Hypothalamus (tissue), 51 donors: ENCODE measurements at regions not wholly inside any gene's neighbourhood (a gene's known extent, or its start where the extent isn't known, plus 50 kb on each side); places are given as distances from the start of the nearest gene placed in this dataset.

Experiments used
- DNase-seq, 51 donors: peaks; one replicate each; lab custom pipeline; 2025; lab: John Stamatoyannopoulos, UW

DNA sequence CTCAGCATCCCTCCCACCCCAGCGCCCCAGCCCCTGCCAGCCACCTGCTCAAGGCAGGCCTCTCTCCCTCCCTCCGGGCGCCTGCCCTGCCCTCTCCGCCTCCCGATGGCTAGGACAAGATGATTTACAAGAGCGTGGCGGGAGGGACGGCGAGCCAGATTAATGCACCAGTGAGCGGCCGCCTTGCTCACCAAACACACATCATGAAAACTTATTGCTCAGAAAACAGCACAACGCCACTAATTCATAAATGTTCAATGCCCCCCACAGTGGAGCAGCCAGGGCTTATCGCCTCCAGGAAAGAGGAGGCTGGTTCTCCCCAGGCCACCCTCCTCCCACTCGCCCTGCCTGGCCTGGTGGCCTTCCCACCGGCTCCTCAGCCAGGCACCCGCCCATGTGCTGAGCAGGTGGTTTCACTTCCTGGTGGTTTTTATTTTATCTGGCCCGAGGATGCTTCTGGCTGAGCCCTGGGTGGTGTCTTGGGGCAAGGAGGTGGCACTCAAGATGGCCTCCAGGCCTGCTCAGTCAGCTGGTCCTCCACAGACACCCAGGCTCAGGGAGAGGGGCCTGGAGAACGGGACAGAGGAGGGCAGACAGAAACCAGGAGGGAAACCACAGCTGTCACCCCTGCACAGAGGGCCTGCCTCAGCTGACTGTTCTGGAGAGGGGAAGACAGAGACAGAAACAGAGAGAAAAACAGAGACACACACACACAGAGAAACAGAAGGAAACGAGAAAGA, 284.9 kb downstream of the UACA start:
- DNase-seq: peak in 17 of 51 donors; percentile 6 to 35 (median 17)

DNA sequence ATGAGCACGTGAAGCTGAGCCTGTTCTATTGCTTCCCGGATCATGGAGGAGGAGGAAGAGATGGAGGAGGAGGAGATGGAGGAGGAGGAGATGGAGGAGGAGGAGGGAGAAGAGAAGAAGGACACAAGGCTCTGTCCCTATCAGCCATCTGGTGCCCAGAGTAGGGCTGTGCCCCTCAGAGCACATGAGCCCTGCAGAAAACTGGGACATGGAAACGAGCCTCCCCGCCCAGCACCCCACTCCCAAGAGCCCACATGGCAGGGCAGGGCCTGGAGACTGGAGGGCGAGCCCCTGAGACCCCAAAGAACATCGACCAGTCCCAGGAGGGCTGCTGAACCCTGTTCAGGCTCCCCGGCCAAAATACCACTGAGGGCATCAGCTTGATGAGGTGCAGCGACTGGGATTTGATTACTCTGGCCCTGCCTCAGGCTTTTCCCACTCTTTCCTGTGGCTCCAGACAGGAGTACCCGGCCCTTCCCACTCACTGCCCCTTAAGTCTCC, 285.6 kb downstream of the UACA start:
- no peak for DNase-seq

DNA sequence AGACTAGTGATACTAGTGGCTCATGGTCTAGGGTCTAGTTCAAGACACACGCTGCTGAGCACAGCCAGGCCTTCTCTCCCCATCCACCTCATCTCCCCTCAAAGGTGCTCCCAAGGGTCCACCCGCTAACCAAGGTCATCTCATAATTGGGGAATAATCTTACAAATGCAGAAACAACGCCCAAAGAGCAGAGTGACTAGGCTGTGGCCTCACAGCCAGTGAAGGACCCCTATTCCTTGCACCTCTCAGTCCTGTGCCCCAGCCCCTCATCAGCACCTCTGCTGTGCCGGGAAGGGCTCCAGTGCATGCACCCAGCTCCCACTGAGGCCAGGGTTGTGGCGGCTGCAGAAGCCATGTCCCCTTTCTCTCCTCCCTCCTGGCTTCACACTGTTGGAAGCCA, 286.9 kb downstream of the UACA start:
- no peak for DNase-seq

DNA sequence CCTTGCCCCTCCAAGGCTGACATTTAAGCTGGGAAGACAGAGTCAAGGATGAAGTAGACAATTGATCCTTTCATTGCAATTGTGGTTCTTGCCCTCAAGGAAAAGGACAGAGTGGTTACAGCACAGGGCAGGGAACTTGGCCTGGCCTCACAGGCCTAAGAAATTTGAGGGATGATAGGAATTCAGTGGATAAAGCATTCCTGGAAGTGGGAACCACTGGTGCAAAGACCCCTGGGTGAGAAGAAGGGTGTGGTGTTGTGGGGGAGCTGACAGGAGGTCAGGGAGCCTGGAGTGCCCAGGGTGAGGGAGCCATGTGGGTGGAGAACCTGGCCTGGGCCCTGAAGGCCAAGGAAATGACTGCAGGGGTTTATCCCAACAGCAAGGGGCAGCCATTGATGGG, 287.4 kb downstream of the UACA start:
- DNase-seq: no peak

DNA sequence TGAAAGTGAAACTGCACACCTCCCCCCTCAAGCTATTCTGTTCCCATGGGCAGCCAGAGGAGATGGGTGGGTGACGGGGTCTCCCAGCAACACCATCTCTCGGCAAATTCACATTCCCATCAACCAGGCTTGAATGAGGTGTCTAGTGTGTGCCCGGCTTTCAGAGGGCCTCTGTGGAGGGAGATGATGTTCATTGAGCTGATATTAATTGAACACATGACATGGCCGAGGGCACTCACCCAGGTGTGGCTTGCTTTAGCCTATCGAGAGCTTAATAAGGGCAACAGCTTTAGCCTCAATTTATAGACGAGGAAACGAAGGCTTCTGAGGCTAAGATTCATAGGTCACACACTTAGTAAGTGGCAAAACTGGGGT, 288.0 kb downstream of the UACA start:
- no peak for DNase-seq

DNA sequence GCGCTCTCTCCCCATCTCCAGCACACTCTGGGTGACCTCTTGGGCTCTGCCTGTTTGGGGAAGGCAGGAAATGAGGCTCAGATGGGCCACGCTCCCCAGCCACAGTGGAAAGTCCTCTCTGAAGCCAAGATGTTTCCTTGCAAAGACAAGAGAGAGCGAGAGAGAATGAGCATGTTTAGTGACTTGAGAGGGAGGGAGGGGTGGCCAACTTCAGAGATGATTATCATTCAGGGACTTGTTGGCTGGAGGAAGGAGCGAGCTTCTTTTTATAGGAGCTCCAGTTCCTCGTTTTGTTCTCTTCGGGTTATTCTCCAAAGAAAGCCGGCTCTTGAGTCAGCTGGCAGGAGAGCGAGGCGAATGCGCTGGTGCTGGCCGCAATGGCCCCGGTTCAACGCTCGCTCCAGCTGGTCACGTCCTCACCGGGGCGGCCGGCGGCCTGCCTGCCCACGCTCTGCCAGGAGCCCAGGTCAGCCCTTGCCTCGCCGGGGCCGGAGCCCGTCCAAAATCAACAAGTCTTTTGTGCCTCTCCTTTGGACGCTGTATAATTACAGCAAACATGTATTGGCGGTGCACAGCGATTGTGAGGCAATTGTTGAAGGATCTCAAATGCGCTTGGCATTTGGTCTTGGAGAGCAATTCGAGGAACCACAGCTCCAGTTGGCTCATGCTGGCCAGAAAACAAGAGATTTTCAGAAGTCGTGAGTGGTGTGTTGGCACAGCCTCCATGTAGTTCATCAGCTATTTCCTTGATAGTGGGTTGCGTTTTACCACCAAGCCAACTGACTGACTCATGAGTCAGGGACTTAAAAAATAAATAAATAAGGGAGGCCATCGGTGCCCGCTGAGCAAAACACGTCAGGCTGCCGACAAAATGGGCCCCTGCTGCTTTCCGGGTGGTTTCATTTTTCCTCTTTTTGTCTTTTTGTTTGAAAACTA, 288.6 kb downstream of the UACA start:
- DNase-seq: peak in 19 of 51 donors; percentile 6 to 75 (median 45)

DNA sequence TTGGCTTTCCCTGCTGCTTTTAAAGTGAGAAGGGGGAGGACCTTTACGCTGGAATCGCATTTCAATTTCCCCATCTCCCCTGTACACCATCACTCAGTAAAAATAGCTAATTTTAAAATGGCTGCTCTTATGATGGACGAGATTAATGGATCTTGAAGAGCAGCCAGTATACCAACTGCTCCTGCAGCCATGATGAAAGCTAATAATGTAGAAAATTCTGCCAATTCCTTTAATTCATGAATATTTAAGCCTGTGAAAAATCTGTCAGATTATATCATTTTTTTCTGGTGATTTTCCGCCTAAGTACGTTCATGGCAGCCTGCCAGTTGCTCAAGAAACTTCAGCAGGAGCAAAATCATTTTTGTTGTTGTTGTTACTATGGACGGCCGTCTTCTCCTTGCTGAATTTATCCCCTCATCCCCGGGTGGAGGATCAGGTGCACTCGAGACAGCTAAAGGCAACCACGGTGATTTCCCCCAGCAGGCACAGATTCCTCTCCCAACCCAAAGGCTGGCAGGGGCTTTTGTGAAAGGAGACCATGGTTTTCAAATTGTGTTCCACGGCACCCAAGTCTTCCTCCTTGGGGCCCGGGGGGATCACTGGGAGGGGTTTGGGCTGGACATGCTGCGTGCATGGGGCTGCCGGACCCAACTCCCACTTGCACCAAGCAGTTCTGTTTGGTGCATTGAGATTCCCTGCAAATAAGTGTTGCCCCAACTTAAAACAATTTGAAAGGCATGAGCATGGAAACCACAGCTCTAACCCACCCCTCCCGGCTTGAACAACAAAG, 289.6 kb downstream of the UACA start:
- no peak for DNase-seq

DNA sequence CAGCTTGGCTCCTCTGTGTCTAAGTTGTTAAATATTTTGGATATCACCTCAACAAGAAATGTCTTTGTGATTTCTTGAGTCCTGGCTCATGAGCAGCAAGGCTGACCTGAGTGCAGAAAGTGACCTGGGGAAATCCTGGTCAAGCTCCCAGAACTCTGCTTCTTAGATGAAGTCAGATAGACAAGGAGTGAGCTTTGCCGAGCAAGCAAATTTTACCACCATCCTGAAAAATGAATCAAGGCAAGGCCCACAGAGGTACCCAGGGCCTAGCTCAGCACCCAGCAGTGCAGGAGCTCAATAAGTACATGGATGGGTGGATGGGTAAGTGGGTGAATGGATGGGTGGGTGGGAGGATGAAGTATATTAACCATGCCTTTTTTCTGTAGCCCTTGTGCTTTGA, 291.8 kb downstream of the UACA start:
- DNase-seq: no peak

DNA sequence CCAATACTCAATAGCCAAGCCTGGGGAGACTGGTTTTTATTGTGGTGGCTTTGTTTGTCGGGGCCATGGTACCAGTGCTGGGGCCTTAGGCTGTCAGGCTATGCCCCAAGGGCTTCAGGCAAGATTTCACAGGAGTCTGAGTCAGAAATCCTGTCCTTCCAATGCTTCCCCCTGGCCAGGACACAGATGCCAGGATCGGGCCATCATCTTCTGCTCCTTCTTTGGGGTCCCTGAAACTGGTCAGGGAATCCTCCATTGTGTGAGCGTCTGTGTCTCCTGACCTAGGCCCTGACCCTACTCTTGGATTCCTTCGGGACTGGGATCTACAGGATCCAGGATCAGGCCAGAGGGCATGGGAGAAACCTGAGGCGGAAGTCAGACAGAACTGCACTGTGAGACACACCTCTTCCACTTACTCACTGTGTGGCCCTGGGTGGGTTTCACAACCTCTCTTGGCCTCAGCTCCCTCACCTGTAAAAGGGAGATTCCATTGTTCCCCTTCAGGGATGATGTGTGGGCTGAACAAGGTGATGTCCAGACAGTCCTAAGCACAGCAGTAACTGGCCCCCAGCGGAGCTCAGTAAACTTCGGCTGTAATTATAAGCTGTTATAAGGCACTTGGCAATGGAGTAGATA, 292.7 kb downstream of the UACA start:
- DNase-seq: no peak

DNA sequence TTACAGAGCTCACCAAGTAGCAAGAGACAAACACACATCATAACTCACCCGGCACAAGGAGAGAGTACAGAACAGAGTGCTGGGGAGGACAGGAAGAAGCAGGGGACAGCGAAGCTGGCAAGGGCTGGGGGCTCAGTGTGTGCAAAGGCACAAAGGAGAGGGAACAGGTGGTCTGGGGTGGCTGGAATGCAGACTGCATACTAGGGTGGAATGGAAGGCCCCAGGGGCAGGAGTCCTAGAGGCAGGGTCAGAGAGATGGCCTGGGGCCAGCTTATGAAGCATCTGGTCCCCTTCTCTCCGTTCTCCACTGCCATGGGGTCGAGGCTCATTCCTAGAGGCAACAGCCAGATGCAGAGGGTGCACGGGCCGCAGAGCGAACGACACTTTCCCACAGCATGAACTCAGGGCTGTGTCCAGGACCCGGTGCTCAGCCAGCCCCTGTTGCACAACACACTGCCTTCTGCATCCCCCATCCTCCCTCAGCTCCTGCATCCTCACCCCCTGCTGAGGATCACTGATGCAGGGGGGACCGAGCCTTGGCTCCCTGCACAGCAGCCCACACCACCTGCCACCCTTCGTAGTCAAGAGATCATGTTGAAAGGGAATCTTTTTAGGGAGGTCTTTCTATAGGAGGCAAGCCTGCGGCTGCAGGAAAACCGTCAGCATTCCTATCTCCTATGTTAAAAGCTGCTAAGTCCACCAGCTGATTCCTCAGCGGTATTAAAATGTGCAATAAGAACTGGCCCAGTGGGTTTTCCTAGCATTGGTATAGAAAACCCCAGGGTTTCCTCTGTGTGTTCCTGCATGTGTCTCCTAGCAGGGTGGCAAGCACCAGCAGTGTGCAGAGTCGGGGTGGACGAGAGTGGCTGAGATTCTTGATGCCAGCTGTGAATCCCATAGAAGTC, 293.5 kb downstream of the UACA start:
- DNase-seq: no peak

DNA sequence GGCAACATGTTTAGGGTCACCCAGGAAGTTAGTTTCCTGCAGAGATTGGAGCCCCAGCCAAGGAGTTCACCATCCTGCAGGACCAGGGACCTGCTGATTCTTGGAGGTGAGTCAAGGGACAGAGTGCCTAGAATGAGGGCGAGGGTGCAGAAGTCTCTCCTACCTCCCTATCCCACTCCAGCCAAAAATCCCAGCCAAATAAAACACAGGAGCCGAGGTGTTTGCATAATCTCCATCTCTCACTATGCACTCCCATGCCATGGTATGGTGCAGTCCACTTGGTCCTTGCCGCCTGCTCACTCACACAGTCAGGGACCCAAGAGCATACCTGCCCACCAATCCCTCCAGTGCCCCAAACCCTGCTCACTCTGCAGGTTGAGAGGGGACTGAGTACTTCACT, 294.2 kb downstream of the UACA start:
- no peak for DNase-seq

DNA sequence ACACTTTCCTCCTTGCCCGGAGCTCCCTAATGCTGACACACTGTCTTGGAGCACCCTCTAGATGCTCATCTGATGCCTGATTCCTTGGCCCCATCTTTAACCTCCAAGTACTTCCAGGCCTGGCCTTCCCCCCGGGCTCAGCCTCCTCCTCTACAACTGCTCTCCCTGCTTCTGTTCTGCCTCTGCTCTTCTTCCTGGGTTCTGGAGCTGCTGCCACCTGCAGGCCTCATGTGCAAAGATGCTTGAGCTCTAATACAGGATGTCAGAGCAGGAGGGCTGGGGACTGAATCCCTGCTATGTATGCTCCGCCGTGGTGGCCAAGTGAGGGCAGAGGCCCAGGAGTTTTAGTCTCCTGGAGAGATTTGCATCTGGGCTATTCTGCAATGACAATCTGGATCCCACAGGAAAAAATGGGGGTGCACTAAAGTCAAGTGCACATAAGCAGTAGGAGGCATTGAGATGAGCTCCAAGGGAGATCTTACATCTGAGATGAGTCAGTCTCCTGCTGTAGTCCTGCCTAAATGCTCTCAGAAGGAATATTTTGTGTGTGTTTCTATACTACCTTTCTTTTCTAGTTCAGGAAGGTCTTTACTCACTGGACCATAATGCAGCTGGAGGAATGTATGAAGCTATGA, 296.3 kb downstream of the UACA start:
- peak in 26 of 51 donors; percentile 7 to 67 (median 30) for DNase-seq

DNA sequence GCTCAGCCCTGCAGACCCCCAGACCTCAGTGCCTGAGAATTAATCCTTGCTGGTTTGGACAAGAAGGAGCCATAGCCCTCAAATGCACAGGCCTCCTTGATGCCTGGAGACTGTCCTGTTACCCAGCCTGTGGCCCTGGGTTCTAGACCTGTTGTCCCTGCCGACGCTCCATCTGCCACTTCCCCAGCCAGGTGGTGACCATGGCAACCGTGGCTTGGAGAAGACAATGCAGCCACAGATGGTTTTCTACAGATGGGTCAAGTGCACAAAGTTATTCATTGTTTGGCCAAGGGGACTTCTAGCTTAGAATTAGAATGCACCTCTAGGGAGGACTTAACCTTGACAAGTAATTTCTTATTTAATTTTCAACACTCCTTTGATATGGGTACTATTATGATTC, 297.1 kb downstream of the UACA start:
- no peak for DNase-seq

DNA sequence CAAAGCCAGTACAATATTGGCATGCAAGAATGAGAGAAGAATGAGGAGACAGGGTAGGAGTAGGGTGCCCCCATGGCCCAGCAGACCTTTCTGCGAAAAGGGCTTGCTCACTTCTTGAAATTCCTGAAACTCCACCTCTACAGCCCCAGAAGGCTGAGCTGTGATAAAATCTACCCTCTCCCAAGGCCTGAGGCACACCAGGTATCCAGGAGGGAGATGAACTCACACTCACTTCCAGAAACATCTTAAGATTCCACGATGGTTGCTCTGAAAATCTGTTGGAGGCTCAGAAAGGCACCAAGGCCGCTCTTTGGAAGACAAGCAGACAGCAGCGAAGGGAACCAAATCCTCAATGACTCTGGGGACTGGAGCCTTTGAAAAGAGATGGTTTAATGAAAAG, 297.5 kb downstream of the UACA start:
- DNase-seq: no peak

DNA sequence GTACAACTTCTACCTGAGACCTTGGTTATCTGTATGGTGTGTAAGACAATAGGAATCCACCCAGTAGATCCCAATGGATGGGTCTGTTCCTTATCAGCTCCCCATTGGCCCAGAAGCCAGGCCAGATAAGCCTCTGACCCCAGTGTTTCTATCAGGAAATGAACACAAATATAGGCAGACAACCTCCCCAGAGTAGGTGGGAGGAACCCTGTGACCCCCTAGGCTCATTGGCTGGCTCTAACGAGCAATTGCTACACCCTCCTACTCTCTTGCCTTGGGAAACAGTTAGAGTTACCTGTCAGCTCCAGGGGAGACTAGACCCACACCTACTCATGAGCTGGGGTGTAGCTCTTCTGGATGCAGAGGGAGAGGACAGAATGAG, 299.9 kb downstream of the UACA start:
- DNase-seq: no peak

DNA sequence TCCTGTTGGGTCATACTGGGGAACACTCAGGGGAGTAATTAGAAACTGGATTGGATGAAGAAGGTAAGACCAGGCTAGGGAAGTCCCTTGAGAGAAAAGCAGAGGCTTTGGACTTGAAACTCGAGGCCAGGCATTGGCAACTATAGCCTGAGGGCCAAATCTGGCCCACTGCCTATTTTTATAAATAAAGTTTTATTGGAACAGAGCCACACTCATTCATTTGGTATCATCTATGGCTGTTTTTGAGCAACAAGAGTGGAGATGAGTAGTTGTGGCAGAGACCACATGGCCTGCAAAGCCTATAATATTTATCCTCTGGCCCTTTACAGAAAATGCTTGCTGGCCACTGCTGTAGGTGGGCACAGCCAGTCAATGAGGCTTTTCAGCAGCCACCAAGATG, 301.4 kb downstream of the UACA start:
- no peak for DNase-seq

DNA sequence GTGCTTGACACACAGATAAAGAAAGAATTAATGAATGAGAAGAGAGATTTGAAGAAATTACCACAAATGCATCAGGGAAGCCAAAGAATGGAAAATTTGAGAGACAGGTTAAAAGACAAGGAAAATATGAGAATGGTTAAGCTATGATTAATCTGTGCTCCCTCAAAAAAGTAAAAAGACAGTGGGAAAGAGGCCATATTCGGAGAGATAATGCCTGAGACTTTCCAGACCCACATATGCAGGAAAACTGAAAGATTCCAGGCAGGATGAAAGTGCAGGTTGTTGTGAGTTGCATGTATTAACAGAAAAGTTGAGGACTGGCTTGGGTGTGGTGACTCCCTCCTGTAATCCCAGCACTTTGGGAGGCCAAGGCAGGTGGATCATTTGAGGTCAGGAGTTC, 302.3 kb downstream of the UACA start:
- no peak for DNase-seq

DNA sequence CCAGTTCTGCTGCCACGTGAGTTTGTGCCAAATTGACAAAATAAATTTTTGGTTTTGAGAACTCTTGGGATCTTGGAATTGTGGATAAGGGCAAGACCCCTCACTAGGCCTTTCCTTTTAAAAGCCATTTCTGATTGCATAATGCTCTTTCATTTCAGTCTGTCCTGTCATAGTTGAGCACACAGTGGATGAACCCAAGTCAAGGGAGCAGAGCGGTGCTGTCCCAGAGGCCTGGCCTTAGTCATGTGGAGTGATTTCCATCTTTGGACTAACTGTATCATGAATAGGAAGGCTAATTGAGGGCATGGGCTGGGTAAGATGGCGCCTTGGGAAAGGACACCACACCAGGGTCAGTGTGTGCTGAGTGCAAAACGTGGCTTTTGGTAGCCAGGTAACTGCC, 304.0 kb downstream of the UACA start:
- DNase-seq: no peak

DNA sequence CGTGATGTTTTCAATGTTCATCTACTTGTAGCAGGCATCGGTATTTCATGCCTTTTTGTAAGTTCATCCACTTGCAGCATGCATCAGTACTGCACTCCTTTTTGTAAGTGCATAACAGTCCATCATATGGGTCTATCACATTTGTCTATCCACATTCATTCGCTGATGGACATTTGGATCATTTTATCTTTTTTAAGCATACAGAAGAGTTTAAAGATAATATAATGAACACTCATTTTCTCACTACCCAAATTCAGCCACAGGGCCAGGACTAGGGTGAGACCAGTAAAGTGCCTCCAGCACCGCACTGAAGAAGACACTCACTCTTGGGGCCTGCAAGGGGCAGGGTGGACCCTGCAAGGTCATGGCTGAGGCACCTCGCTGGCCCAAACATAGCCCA, 309.6 kb downstream of the UACA start:
- no peak for DNase-seq
